Gastroesophageal sphincter (tissue), 3 donors: ENCODE measurements at regions not wholly inside any gene's neighbourhood (a gene's known extent, or its start where the extent isn't known, plus 50 kb on each side); places are given as distances from the start of the nearest gene placed in this dataset.

Source experiments
- EP300 ChIP-seq: sonication (generic); formaldehyde crosslinking; IDR thresholded peaks from one replicate; pipeline ENCODE4 v1.6.1; 2017; ENCODE audit warnings: antibody characterized with exemption, mild to moderate bottlenecking
- POLR2A ChIP-seq, 2 donors: fragments of 450-650 bp; IDR thresholded peaks; one replicate each; pipeline ENCODE4 v1.6.1; 2017; ENCODE audit warnings: antibody characterized with exemption in 2 of 2, mild to moderate bottlenecking in 2 of 2, moderate library complexity in 1 of 2
- POLR2AphosphoS5 ChIP-seq: sonication (generic); formaldehyde crosslinking; IDR thresholded peaks from one replicate; pipeline ENCODE4 v1.6.1; 2017; ENCODE audit warnings: antibody characterized with exemption
- TF ChIP-seq, protein P1 (sequence below), 4 experiments: fragments of 200-600 bp in 2 of 4; fragments of 450-650 bp in 2 of 4; sonication (generic) in 1 of 4; IDR thresholded peaks; one replicate each; pipeline ENCODE4 v1.5.1; 2017 to 2019; ENCODE audit warnings: antibody characterized with exemption in 4 of 4, mild to moderate bottlenecking in 2 of 4, moderate library complexity in 2 of 4

DNA sequence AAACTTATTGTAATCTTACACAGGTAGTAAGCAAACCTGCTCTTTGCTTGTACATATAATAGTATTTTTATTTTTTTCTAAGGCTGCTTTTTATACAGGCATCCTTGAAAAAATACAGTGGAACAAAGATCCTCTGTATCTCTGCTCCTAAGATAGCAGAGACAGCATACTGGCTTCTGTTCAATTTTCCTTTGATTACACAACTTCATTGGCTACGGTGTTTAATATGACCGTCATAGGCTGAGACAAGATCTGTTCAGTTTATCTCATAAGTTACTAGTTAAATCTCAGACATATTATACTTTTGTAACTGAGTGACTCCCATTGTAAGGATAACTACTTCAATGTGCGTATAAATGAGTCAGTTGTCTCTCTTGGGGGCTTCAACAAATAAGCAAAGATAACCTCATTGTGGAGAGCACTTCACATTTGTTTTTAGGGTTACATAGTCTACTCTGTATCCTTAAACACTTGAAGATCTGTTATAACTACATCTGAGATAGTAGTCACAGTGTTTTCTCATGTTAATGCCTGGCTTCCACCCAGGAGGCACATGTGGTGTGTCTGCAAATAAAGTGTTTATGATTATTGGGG lies 166.1 kb downstream of the KDM5D start:
- TF ChIP-seq, protein P1, sequence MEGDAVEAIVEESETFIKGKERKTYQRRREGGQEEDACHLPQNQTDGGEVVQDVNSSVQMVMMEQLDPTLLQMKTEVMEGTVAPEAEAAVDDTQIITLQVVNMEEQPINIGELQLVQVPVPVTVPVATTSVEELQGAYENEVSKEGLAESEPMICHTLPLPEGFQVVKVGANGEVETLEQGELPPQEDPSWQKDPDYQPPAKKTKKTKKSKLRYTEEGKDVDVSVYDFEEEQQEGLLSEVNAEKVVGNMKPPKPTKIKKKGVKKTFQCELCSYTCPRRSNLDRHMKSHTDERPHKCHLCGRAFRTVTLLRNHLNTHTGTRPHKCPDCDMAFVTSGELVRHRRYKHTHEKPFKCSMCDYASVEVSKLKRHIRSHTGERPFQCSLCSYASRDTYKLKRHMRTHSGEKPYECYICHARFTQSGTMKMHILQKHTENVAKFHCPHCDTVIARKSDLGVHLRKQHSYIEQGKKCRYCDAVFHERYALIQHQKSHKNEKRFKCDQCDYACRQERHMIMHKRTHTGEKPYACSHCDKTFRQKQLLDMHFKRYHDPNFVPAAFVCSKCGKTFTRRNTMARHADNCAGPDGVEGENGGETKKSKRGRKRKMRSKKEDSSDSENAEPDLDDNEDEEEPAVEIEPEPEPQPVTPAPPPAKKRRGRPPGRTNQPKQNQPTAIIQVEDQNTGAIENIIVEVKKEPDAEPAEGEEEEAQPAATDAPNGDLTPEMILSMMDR (IDR thresholded peaks at IDR 0.05) = no peak
- TF ChIP-seq EP300 (no peak), POLR2A (IDR thresholded peaks at IDR 0.05) (no peak), POLR2AphosphoS5 (no peak)
